CD4-positive, alpha-beta memory T cell (primary cell): ENCODE measurements at regions not wholly inside any gene's neighbourhood (a gene's known extent, or its start where the extent isn't known, plus 50 kb on each side); places are given as distances from the start of the nearest gene placed in this dataset.

Experiments
- CTCF ChIA-PET: fragments of 350-600 bp; sonication (Branson Sonifier 250); formaldehyde crosslinking; loops from one replicate; lab custom pipeline; 2021; ENCODE audit warnings: inconsistent platforms; ENCODE audit not compliant: partially characterized antibody; lab: Charles Lee
- POLR2A ChIA-PET: fragments of 350-600 bp; sonication (Branson Sonifier 250); formaldehyde crosslinking; loops from one replicate; lab custom pipeline; 2021; ENCODE audit not compliant: partially characterized antibody; lab: Charles Lee
- DNase-seq, 5 donors: peaks; one replicate each; pipeline versions ENCODE4 v3.0.0 to v3.0.0-alpha.2; 2020 to 2022; ENCODE audit warnings: mixed read lengths in 1 of 5
- H3K27ac ChIP-seq: one replicate; pipeline ENCODE4 v1.7.0; 2013; ENCODE audit warnings: low read depth, low read length
- H3K27me3 ChIP-seq: 2 replicates; pipeline ENCODE4 v1.7.0; 2013; ENCODE audit warnings: mild to moderate bottlenecking, low read length, moderate library complexity; ENCODE audit not compliant: insufficient read depth
- H3K36me3 ChIP-seq: 2 replicates; pipeline ENCODE4 v1.7.0; 2013; ENCODE audit warnings: mild to moderate bottlenecking, low read length, moderate library complexity; ENCODE audit not compliant: insufficient read depth
- H3K4me1 ChIP-seq: 2 replicates; pipeline ENCODE4 v1.7.0; 2013; ENCODE audit warnings: mild to moderate bottlenecking, low read length, moderate library complexity; ENCODE audit not compliant: insufficient read depth
- H3K4me3 ChIP-seq, 2 donors: one replicate each; pipeline ENCODE4 v1.7.0; 2013; ENCODE audit warnings: low read length in 2 of 2, mild to moderate bottlenecking in 1 of 2
- H3K9me3 ChIP-seq, 2 donors: one replicate each; pipeline ENCODE4 v1.7.0; 2013; ENCODE audit warnings: low read length in 2 of 2, control low read depth in 1 of 2; ENCODE audit not compliant: control insufficient read depth in 1 of 2
- H3K27ac Mint-ChIP-seq, 7 donors: one replicate each; pipeline ENCODE4 v1.8.0; 2020 to 2021; ENCODE audit warnings: mixed read lengths in 7 of 7, mild to moderate bottlenecking in 6 of 7, inconsistent platforms in 3 of 7, moderate library complexity in 3 of 7
- H3K27me3 Mint-ChIP-seq, 2 donors: one replicate each; pipeline ENCODE4 v1.8.0; 2020 to 2021; ENCODE audit warnings: mixed read lengths in 2 of 2
- H3K36me3 Mint-ChIP-seq, 2 donors: one replicate each; pipeline ENCODE4 v1.8.0; 2020 to 2021; ENCODE audit warnings: mixed read lengths in 2 of 2, inconsistent platforms in 1 of 2, mild to moderate bottlenecking in 1 of 2
- H3K4me1 Mint-ChIP-seq, 4 donors: one replicate each; pipeline ENCODE4 v1.8.0; 2020 to 2021; ENCODE audit warnings: mixed read lengths in 4 of 4, mild to moderate bottlenecking in 1 of 4
- H3K4me3 Mint-ChIP-seq, 8 donors: one replicate each; pipeline ENCODE4 v1.8.0; 2020 to 2021; ENCODE audit warnings: mixed read lengths in 8 of 8, mild to moderate bottlenecking in 7 of 8, moderate library complexity in 6 of 8, inconsistent platforms in 3 of 8
- H3K9me3 Mint-ChIP-seq, 8 donors: one replicate each; pipeline ENCODE4 v1.8.0; 2020 to 2021; ENCODE audit warnings: mixed read lengths in 8 of 8, mild to moderate bottlenecking in 5 of 8, inconsistent platforms in 3 of 8, moderate library complexity in 1 of 8
- intact Hi-C: fragments of 100-400 bp; cut with micrococcal nuclease; formaldehyde crosslinking; loops from one replicate; pipeline ENCODE4 v1.15.1; 2023

DNA sequence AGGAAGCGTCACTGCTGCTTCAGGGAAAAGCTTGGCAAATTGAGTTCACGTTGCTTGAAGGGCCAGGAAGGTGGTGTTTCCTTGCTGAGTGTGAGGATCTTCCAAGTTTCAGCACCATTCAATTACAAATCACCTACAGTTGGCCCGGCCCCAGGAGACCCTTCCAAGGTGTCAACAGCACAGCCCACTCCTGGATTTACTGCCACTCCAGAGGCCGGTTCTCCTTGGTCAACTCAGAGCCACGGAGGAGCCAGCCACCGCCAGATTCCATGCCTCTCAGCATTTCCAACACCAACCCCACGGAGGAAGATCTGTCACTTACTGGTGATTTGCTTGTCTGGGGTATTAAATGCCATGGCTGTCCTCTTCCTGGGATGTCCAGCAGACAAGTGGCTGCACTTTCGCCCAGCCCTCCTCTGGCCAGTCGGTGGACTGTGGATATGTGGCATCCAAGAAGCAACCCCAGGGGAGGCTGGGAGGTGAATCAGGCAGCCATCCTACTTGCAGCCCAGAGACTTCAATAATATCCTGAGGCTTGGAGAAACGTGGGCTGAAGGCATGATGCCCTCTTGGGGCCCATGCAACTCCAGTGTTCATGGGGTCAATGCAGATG is 74.1 kb upstream of the SHANK2 start:
- H3K27ac ChIP-seq, result no peak overlapping the region
- DNase-seq, result no peak
- no peaks in the 10 kb centered on the region for H3K4me1 Mint-ChIP-seq
- no peak overlapping the region for H3K27ac Mint-ChIP-seq
- no peaks in the 10 kb centered on the region for H3K4me1 ChIP-seq
- H3K27me3 ChIP-seq, result no peaks in the 10 kb centered on the region
- H3K36me3 Mint-ChIP-seq, result no peaks in the 10 kb centered on the region
- no peak overlapping the region for H3K4me3 ChIP-seq
- CTCF ChIA-PET, result no interaction called here
- no peaks in the 10 kb centered on the region for H3K36me3 ChIP-seq
- intact Hi-C loops, result no loop called here
- H3K9me3 Mint-ChIP-seq, result peaks cover 0 to 3% (median 0%) of the 10 kb centered on the region in 8 donors
- H3K4me3 Mint-ChIP-seq, result no peak overlapping the region
- peaks cover 5 to 6% of the 10 kb centered on the region in 2 donors for H3K27me3 Mint-ChIP-seq
- no peaks in the 10 kb centered on the region for H3K9me3 ChIP-seq
- POLR2A ChIA-PET, result no interaction called here

- Histone ChIP-seq H3K9me3 (no peaks in the 10 kb centered on the region), H3K4me3 (no peak overlapping the region), H3K27me3 (no peaks in the 10 kb centered on the region), H3K27ac (no peak overlapping the region), H3K36me3 (no peaks in the 10 kb centered on the region), H3K4me1 (no peaks in the 10 kb centered on the region)
- DNase-seq, result no peak
- no peak overlapping the region for H3K4me3 Mint-ChIP-seq
- peaks cover 0 to 2% (median 0%) of the 10 kb centered on the region in 8 donors for H3K9me3 Mint-ChIP-seq
- ChIA-PET CTCF (no interaction called here), POLR2A (no interaction called here)
- H3K36me3 Mint-ChIP-seq, result no peaks in the 10 kb centered on the region
- intact Hi-C loops, result no loop called here
- peak overlapping the region in 1 of 7 donors; percentile 85 for H3K27ac Mint-ChIP-seq
- H3K4me1 Mint-ChIP-seq, result no peaks in the 10 kb centered on the region
- peaks cover 5 to 7% of the 10 kb centered on the region in 2 donors for H3K27me3 Mint-ChIP-seq
These were observed 73.3 kb upstream of the SHANK2 start for GRCh38 chr11:71325418-71326327.

- no peak overlapping the region for H3K4me3 ChIP-seq
- ChIA-PET POLR2A (no interaction called here), CTCF (no interaction called here)
- Mint-ChIP-seq H3K4me3 (no peak overlapping the region), H3K4me1 (no peaks in the 10 kb centered on the region), H3K27me3 (peaks cover 5 to 9% of the 10 kb centered on the region in 2 donors), H3K36me3 (no peaks in the 10 kb centered on the region), H3K9me3 (peaks cover 0 to 4% (median 0%) of the 10 kb centered on the region in 8 donors), H3K27ac (peak overlapping the region in 1 of 7 donors; percentile 85)
- H3K9me3 ChIP-seq, result no peaks in the 10 kb centered on the region
- intact Hi-C loops, result no loop called here
- no peaks in the 10 kb centered on the region for H3K4me1 ChIP-seq
- no peak for DNase-seq
- H3K27ac ChIP-seq, result no peak overlapping the region
- no peaks in the 10 kb centered on the region for H3K27me3 ChIP-seq
- H3K36me3 ChIP-seq, result no peaks in the 10 kb centered on the region
These were observed 72.5 kb upstream of the SHANK2 start for GRCh38 chr11:71324788-71325417.

GRCh38 chr11:71323876-71324526 is 71.6 kb upstream of the SHANK2 start:
- Mint-ChIP-seq H3K4me1 (no peaks in the 10 kb centered on the region), H3K27ac (no peak overlapping the region), H3K9me3 (peaks cover 0 to 9% (median 2%) of the 10 kb centered on the region in 8 donors), H3K4me3 (no peak overlapping the region), H3K27me3 (peaks cover 5 to 9% of the 10 kb centered on the region in 2 donors), H3K36me3 (no peaks in the 10 kb centered on the region)
- Histone ChIP-seq H3K4me3 (no peak overlapping the region), H3K27me3 (no peaks in the 10 kb centered on the region), H3K27ac (no peak overlapping the region), H3K4me1 (no peaks in the 10 kb centered on the region), H3K9me3 (no peaks in the 10 kb centered on the region), H3K36me3 (no peaks in the 10 kb centered on the region)
- ChIA-PET CTCF (no interaction called here), POLR2A (no interaction called here)
- intact Hi-C loops, result no loop called here
- no peak for DNase-seq

DNA sequence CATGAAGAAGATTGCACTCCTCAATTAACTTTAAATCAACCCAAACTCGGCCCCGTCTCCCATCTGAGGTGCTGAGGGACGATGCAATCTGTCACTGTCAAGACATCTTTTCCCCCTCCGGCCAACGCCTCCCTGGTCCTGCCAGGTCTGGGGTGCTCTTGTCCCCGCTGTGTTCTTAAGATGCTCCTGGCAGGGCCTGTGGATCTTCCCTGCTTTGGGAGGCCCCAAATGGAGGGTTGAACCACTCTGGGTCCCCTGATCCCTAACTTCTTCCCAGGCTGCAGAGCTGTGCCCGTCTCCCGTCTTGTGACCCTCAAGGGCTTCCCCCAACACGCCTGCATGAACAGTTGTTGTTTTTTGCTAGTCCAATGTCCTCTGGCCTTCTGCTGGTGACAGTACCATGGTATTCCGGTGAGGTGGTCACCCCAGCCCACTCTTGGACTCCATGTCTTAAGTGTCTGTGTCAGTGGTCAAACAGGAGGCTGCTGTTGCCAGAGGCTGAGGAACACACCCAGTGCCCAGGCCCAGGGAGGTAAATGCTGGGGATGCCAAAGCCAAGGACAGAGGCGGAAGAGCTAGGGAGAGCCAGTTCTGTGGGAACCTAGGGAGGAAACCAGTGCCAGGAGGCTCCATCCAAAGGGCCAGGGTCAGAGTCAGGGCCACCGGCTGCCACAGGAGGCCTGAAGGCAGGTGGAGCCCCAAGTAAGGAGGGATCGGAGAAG is 70.6 kb upstream of the SHANK2 start:
- intact Hi-C loops, result no loop called here
- Histone ChIP-seq H3K4me3 (no peak overlapping the region), H3K27me3 (no peaks in the 10 kb centered on the region), H3K9me3 (no peaks in the 10 kb centered on the region), H3K4me1 (no peaks in the 10 kb centered on the region), H3K36me3 (no peaks in the 10 kb centered on the region), H3K27ac (no peak overlapping the region)
- H3K27me3 Mint-ChIP-seq, result peaks cover 8 to 13% of the 10 kb centered on the region in 2 donors
- H3K36me3 Mint-ChIP-seq, result no peaks in the 10 kb centered on the region
- CTCF ChIA-PET, result no interaction called here
- H3K4me3 Mint-ChIP-seq, result peak overlapping the region in 1 of 8 donors; percentile 39
- DNase-seq, result no peak
- POLR2A ChIA-PET, result no interaction called here
- peaks cover 2 to 13% (median 8%) of the 10 kb centered on the region in 8 donors for H3K9me3 Mint-ChIP-seq
- no peak overlapping the region for H3K27ac Mint-ChIP-seq
- H3K4me1 Mint-ChIP-seq, result no peaks in the 10 kb centered on the region

DNA sequence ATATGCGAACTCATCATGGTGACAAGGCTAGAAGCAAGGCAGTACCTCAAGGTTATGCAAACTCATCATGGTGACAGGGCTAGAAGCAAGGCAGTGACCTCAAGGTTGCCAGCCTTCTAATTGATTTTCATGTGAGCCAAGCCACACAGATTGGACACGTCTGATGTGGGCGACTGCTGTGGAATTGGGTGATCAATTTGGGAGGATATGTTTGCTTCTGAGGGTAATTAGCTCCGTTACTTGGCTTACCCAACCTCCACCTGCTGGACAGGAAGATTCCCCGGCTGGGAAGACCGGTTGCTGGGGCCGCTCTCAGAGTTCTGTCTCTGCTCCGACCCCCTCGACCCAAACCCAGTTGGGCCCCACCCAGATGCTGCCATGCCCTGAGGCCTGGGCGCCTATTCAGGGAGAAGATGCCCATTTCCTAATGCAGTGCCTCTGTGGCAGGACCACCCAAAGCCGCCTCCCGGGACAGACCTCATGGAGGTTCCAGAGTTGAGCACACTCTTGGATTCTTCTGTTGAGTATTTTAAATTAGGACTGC is 69.9 kb upstream of the SHANK2 start:
- Histone ChIP-seq H3K36me3 (no peaks in the 10 kb centered on the region), H3K27me3 (no peaks in the 10 kb centered on the region), H3K4me3 (no peak overlapping the region), H3K4me1 (no peaks in the 10 kb centered on the region), H3K27ac (no peak overlapping the region), H3K9me3 (no peaks in the 10 kb centered on the region)
- ChIA-PET CTCF (no interaction called here), POLR2A (no interaction called here)
- Mint-ChIP-seq H3K27me3 (peaks cover 10 to 13% of the 10 kb centered on the region in 2 donors), H3K4me3 (no peak overlapping the region), H3K4me1 (no peaks in the 10 kb centered on the region), H3K27ac (no peak overlapping the region), H3K9me3 (peaks cover 5 to 17% (median 14%) of the 10 kb centered on the region in 8 donors), H3K36me3 (no peaks in the 10 kb centered on the region)
- intact Hi-C loops, result no loop called here
- no peak for DNase-seq
